Lower leg skin (tissue), 3 donors: ENCODE measurements at regions not wholly inside any gene's neighbourhood (a gene's known extent, or its start where the extent isn't known, plus 50 kb on each side); places are given as distances from the start of the nearest gene placed in this dataset.

Source experiments
- CTCF ChIP-seq, 3 donors: fragments of 450-650 bp; IDR thresholded peaks; one replicate each; pipeline ENCODE4 v1.5.1; 2016; ENCODE audit warnings: antibody characterized with exemption in 3 of 3, mild to moderate bottlenecking in 3 of 3, moderate library complexity in 2 of 3
- POLR2A ChIP-seq, 2 donors: fragments of 450-650 bp; IDR thresholded peaks; one replicate each; pipeline ENCODE4 v1.6.1; 2016 to 2017; ENCODE audit warnings: antibody characterized with exemption in 2 of 2, mild to moderate bottlenecking in 1 of 2, moderate library complexity in 1 of 2

GRCh38 chr14:96958057-96958456 is 160.9 kb downstream of the VRK1 start:
- no peak for TF ChIP-seq POLR2A (IDR thresholded peaks at IDR 0.05)
- TF ChIP-seq CTCF (IDR thresholded peaks at IDR 0.05) = no peak
